ENCODE measurements at regions not wholly inside any gene's neighbourhood (a gene's known extent, or its start where the extent isn't known, plus 50 kb on each side); places are given as distances from the start of the nearest gene placed in this dataset.
A peak's percentile ranks its signal among the peaks of the same experiment; 100 is the strongest.
"Not testable (repeated sequence)": the region's sequence is repeated elsewhere in the genome, so short reads cannot be mapped to it uniquely, and the experiment has no call there.

GRCh38 chr21:41611441-41611840 is 103.5 kb upstream of the TMPRSS2 start:
- no peaks in the 10 kb centered on the region for H3K79me2 ChIP-seq
- no peak overlapping the region for H3K9ac ChIP-seq
- H3K27me3 ChIP-seq (ENCODE audit: control insufficient read depth, insufficient read depth, low read length): no peaks in the 10 kb centered on the region
- no peak overlapping the region for H3K4me3 ChIP-seq (ENCODE audit: low read depth, low read length)
- no peaks in the 10 kb centered on the region for H3K9me3 ChIP-seq (ENCODE audit: control insufficient read depth, low read length)
- H3K27ac ChIP-seq: no peak overlapping the region
- H3K4me2 ChIP-seq (ENCODE audit: low read length): no peak overlapping the region
- H3K4me1 ChIP-seq: no peaks in the 10 kb centered on the region
- H2AFZ ChIP-seq: no peak overlapping the region
- no peaks in the 10 kb centered on the region for H3K36me3 ChIP-seq (ENCODE audit: control insufficient read depth, insufficient read depth, low read length)
- no peak for TF ChIP-seq CTCF (IDR thresholded peaks at IDR 0.05)

DNA sequence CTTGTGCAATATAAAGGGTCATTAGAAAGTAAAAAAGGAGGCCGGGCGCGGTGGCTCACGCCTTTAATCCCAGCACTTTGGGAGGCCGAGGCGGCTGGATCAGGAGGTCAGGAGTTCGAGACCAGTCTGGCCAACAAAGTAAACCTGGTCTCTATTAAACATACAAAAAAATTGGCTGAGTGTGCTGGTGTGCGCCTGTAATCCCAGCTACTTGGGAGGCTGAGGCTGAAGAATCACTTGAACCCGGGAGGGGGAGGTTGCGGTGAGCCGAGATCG is 102.8 kb upstream of the TMPRSS2 start:
- H3K79me2 ChIP-seq; H3K27ac ChIP-seq; H3K9me3 ChIP-seq (ENCODE audit: control insufficient read depth, low read length); H3K4me2 ChIP-seq (ENCODE audit: low read length); H3K27me3 ChIP-seq (ENCODE audit: control insufficient read depth, insufficient read depth, low read length); H3K4me1 ChIP-seq; H3K9ac ChIP-seq; H2AFZ ChIP-seq; H3K4me3 ChIP-seq (ENCODE audit: low read depth, low read length); H3K36me3 ChIP-seq (ENCODE audit: control insufficient read depth, insufficient read depth, low read length): not testable (repeated sequence)

DNA sequence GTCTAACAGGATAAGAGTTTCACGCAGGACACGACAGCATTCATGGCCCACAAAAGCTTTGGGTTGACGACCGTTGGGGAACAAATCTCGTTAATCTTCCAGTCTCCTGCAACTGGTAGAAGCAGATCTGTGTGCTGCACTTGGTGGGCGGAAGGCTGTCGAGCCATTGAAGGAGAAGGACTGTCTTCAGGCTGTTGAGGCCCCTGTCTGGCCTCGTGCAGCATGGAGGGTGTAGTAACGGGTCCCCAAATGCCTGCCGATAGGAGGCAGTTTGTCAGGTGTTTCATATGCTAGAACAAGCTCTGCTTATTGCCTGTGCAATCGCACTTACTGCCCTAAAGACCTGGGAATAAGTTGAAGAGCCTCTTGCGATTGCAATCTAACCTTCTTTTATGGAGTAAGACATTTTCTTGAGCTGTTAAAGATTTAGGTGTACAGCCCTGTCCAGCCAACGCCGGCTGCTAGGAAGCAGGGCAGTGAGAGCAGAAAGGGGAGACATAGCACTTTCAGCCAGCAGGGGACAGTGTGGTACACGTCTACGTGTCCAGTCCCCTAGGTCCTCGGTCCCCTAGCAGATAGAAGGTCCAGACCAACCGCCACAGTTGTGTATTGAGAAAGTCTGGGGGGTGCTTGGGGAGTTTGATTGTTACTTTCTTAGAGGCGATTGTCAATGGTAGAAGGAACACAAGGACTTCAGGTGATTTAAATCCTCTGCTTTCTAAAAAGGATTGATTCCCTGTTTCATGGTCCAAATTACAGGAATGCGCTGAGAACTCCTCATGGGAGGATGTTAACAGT is 102.3 kb upstream of the TMPRSS2 start:
- Histone ChIP-seq H3K27ac (no peak overlapping the region), H2AFZ (no peak overlapping the region), H3K9me3 (ENCODE audit: control insufficient read depth, low read length) (no peaks in the 10 kb centered on the region), H3K9ac (no peak overlapping the region), H3K27me3 (ENCODE audit: control insufficient read depth, insufficient read depth, low read length) (no peaks in the 10 kb centered on the region), H3K79me2 (no peaks in the 10 kb centered on the region), H3K36me3 (ENCODE audit: control insufficient read depth, insufficient read depth, low read length) (no peaks in the 10 kb centered on the region), H3K4me1 (no peaks in the 10 kb centered on the region), H3K4me2 (ENCODE audit: low read length) (no peak overlapping the region), H3K4me3 (ENCODE audit: low read depth, low read length) (no peak overlapping the region)
- peak; percentile 58 for TF ChIP-seq CTCF (IDR thresholded peaks at IDR 0.05)

DNA sequence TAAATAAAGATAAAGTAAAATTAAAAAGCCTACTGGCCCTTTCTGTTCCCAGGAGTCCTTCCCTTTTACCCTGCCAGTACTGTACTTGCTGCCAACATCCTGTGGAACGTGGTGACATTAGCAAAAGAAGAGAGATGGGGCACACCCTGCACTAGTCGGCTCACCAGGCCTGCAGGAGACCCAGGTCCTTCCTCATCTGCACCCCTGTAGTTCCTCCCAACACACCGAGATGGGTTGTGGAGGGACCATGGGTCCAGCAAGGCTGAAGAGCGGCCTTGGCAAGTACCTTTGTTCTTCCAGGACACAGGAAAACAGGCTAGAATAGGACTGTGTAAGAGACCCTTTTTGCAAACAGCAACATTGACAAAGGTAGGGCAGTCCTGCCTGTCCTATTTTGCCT is 98.7 kb upstream of the TMPRSS2 start:
- Histone ChIP-seq H3K4me3 (ENCODE audit: low read depth, low read length) (no peak overlapping the region), H3K27ac (no peak overlapping the region), H3K4me2 (ENCODE audit: low read length) (no peak overlapping the region), H3K36me3 (ENCODE audit: control insufficient read depth, insufficient read depth, low read length) (no peaks in the 10 kb centered on the region), H3K79me2 (no peaks in the 10 kb centered on the region), H2AFZ (no peak overlapping the region), H3K27me3 (ENCODE audit: control insufficient read depth, insufficient read depth, low read length) (no peaks in the 10 kb centered on the region), H3K9ac (no peak overlapping the region), H3K4me1 (no peaks in the 10 kb centered on the region), H3K9me3 (ENCODE audit: control insufficient read depth, low read length) (no peaks in the 10 kb centered on the region)
- TF ChIP-seq CTCF (IDR thresholded peaks at IDR 0.05): no peak

GRCh38 chr21:41605934-41606285 is 98.0 kb upstream of the TMPRSS2 start:
- Histone ChIP-seq H3K9me3 (ENCODE audit: control insufficient read depth, low read length) (no peaks in the 10 kb centered on the region), H3K79me2 (no peaks in the 10 kb centered on the region), H3K36me3 (ENCODE audit: control insufficient read depth, insufficient read depth, low read length) (no peaks in the 10 kb centered on the region), H3K9ac (no peak overlapping the region), H3K27ac (no peak overlapping the region), H3K27me3 (ENCODE audit: control insufficient read depth, insufficient read depth, low read length) (no peaks in the 10 kb centered on the region), H3K4me1 (no peaks in the 10 kb centered on the region), H3K4me2 (ENCODE audit: low read length) (no peak overlapping the region), H3K4me3 (ENCODE audit: low read depth, low read length) (no peak overlapping the region), H2AFZ (no peak overlapping the region)
- TF ChIP-seq CTCF (IDR thresholded peaks at IDR 0.05): no peak

All from parathyroid adenoma (tissue), 2 donors.